SK-N-SH (cell line): ENCODE measurements at regions not wholly inside any gene's neighbourhood (a gene's known extent, or its start where the extent isn't known, plus 50 kb on each side); places are given as distances from the start of the nearest gene placed in this dataset.

Experiments used
- CTCF ChIA-PET: fragments of 300-600, 350-600 bp; formaldehyde crosslinking; extraction: SDS; loops from one replicate; lab custom pipeline; 2021; lab: Yijun Ruan, JAX
- POLR2A ChIA-PET: fragments of 350-600 bp; sonication (Branson Sonifier 250); formaldehyde crosslinking; extraction: SDS; loops from one replicate; lab custom pipeline; 2020; ENCODE audit warnings: antibody characterized with exemption, inconsistent platforms; lab: Yijun Ruan, JAX
- DNase-seq: peaks from one replicate; pipeline ENCODE4 v3.0.0; 2012
- H2AFZ ChIP-seq: fragments of 200-600 bp; sonication (generic); 2 replicates; pipeline ENCODE4 v1.8.1; 2016; ENCODE audit warnings: antibody characterized with exemption, mild to moderate bottlenecking, low read depth
- H3F3A ChIP-seq: fragments of 200-600 bp; sonication (generic); replicated peaks from 2 replicates; pipeline ENCODE3; 2016; ENCODE audit warnings: antibody characterized with exemption, mild to moderate bottlenecking; ENCODE audit not compliant: insufficient read depth
- H3K27ac ChIP-seq, 2 experiments: fragments of 200-500 bp in 1 of 2; fragments of 200-600 bp in 1 of 2; sonication (Bioruptor generic) in 1 of 2; sonication (generic), shearing (Covaris generic) in 1 of 2; 2 replicates each; pipeline versions ENCODE4 v1.5.1 to v1.6.1; 2014 to 2016; ENCODE audit warnings: low read depth in 2 of 2, inconsistent platforms in 1 of 2, low read length in 1 of 2, mild to moderate bottlenecking in 1 of 2, mixed read lengths in 1 of 2
- H3K27me3 ChIP-seq: fragments of 200-600 bp; sonication (generic), shearing (Covaris generic); 2 replicates; pipeline ENCODE4 v1.6.1; 2016; ENCODE audit warnings: mixed run types; ENCODE audit not compliant: insufficient read depth
- H3K36me3 ChIP-seq, 2 experiments: fragments of 200-500 bp in 1 of 2; fragments of 200-600 bp in 1 of 2; sonication (Bioruptor generic) in 1 of 2; sonication (generic) in 1 of 2; replicated peaks in 1 of 2; 2 replicates each; pipeline versions ENCODE3 to v1.5.1; 2014 to 2016; ENCODE audit warnings: low read length in 1 of 2, mild to moderate bottlenecking in 1 of 2; ENCODE audit not compliant: insufficient read depth in 2 of 2, control insufficient read depth in 1 of 2
- H3K4me1 ChIP-seq, 2 experiments: fragments of 200-500 bp in 1 of 2; fragments of 200-600 bp in 1 of 2; sonication (Bioruptor generic) in 1 of 2; sonication (generic), shearing (Covaris generic) in 1 of 2; 2 replicates each; pipeline versions ENCODE4 v1.5.1 to v1.6.1; 2014 to 2016; ENCODE audit warnings: low read depth in 1 of 2, low read length in 1 of 2, mixed run types in 1 of 2; ENCODE audit not compliant: insufficient read depth in 2 of 2, control insufficient read depth in 1 of 2
- H3K4me2 ChIP-seq: fragments of 200-600 bp; sonication (generic), shearing (Covaris generic); 2 replicates; pipeline ENCODE4 v1.6.1; 2017; ENCODE audit warnings: mixed run types
- H3K4me3 ChIP-seq, 2 experiments: fragments of 200-500 bp in 1 of 2; fragments of 200-600 bp in 1 of 2; sonication (Bioruptor generic) in 1 of 2; sonication (generic), shearing (Covaris generic) in 1 of 2; 2 replicates each; pipeline versions ENCODE4 v1.5.1 to v1.8.1; 2014 to 2016; ENCODE audit warnings: low read depth in 2 of 2, inconsistent platforms in 1 of 2, low read length in 1 of 2, mild to moderate bottlenecking in 1 of 2, mixed read lengths in 1 of 2, moderate library complexity in 1 of 2
- H3K79me2 ChIP-seq: fragments of 200-600 bp; sonication (generic); 2 replicates; pipeline ENCODE4 v1.8.1; 2017; ENCODE audit warnings: mild to moderate bottlenecking; ENCODE audit not compliant: insufficient read depth
- H3K9ac ChIP-seq: fragments of 200-600 bp; sonication (generic); 2 replicates; pipeline ENCODE4 v1.6.1; 2017; ENCODE audit warnings: mixed run types
- H3K9me2 ChIP-seq: fragments of 200-600 bp; sonication (generic); 2 replicates; pipeline ENCODE4 v1.6.1; 2017; ENCODE audit warnings: mixed run types
- H3K9me3 ChIP-seq: fragments of 200-600 bp; sonication (generic); 2 replicates; pipeline ENCODE4 v1.6.1; 2017; ENCODE audit warnings: mixed run types, mild to moderate bottlenecking, moderate library complexity
- H4K20me1 ChIP-seq: fragments of 200-600 bp; sonication (generic); 2 replicates; pipeline ENCODE4 v1.6.1; 2017; ENCODE audit warnings: mild to moderate bottlenecking, mixed run types; ENCODE audit not compliant: insufficient read depth
- ELF1 ChIP-seq: IDR thresholded peaks from 2 replicates; pipeline ENCODE4 v1.4.0; 2012
- EP300 ChIP-seq, 2 experiments: IDR thresholded peaks; 2 replicates each; pipeline versions ENCODE4 v1.4.0 to v1.6.1; 2012; ENCODE audit warnings: borderline replicate concordance in 1 of 2, low read depth in 1 of 2, low read length in 1 of 2
- EZH2phosphoT487 ChIP-seq: fragments of 200-600 bp; sonication (generic); IDR thresholded peaks from 2 replicates; pipeline ENCODE4 v1.6.1; 2017; ENCODE audit warnings: low read depth, mixed run types, mild to moderate bottlenecking, antibody characterized with exemption, moderate library complexity, borderline replicate concordance
- FOSL2 ChIP-seq: IDR thresholded peaks from 2 replicates; pipeline ENCODE4 v1.4.0; 2012; ENCODE audit warnings: low read depth, mild to moderate bottlenecking, moderate library complexity, borderline replicate concordance
- FOXJ3 ChIP-seq: sonication (generic); formaldehyde crosslinking; IDR thresholded peaks from 2 replicates; pipeline ENCODE4 v1.5.1; 2020; ENCODE audit warnings: mild to moderate bottlenecking, missing genetic modification reagents
- GABPA ChIP-seq: IDR thresholded peaks from 2 replicates; pipeline ENCODE4 v1.4.0; 2012; ENCODE audit warnings: low read depth, mild to moderate bottlenecking
- GATA2 ChIP-seq: sonication (generic); formaldehyde crosslinking; IDR thresholded peaks from 2 replicates; pipeline ENCODE4 v1.5.0; 2020; ENCODE audit warnings: mild to moderate bottlenecking, missing genetic modification reagents
- JUND ChIP-seq: IDR thresholded peaks from 2 replicates; pipeline ENCODE4 v1.4.0; 2012
- MEF2A ChIP-seq: IDR thresholded peaks from 2 replicates; pipeline ENCODE4 v1.4.0; 2012; ENCODE audit warnings: low read depth, borderline replicate concordance
- MXI1 ChIP-seq: IDR thresholded peaks from 2 replicates; pipeline ENCODE4 v1.6.1; 2012; ENCODE audit warnings: mild to moderate bottlenecking, low read depth, low read length, improper control_type of control experiment
- NFIC ChIP-seq: IDR thresholded peaks from 2 replicates; pipeline ENCODE4 v1.4.0; 2012; ENCODE audit warnings: borderline replicate concordance
- POLR2AphosphoS5 ChIP-seq: IDR thresholded peaks from 2 replicates; pipeline ENCODE4 v1.6.1; 2012; ENCODE audit warnings: low read depth, low read length
- RAD21 ChIP-seq: IDR thresholded peaks from 2 replicates; pipeline ENCODE4 v1.6.1; 2012; ENCODE audit warnings: mild to moderate bottlenecking, low read length
- RCOR1 ChIP-seq: fragments of 150-350 bp; IDR thresholded peaks from 2 replicates; pipeline ENCODE4 v1.6.1; 2017; ENCODE audit warnings: antibody characterized with exemption, low read length
- REST ChIP-seq: IDR thresholded peaks from 2 replicates; pipeline ENCODE4 v1.6.1; 2012; ENCODE audit warnings: mild to moderate bottlenecking, low read depth, low read length, moderate library complexity
- RFX5 ChIP-seq: IDR thresholded peaks from 2 replicates; pipeline ENCODE4 v1.6.1; 2012; ENCODE audit warnings: mild to moderate bottlenecking, improper control_type of control experiment, low read length
- TAF1 ChIP-seq: IDR thresholded peaks from 2 replicates; pipeline ENCODE4 v1.6.1; 2012; ENCODE audit warnings: low read depth, mild to moderate bottlenecking, low read length, moderate library complexity, borderline replicate concordance
- USF1 ChIP-seq: IDR thresholded peaks from 2 replicates; pipeline ENCODE4 v1.4.0; 2012; ENCODE audit warnings: low read depth, borderline replicate concordance
- ZBTB33 ChIP-seq: IDR thresholded peaks from 2 replicates; pipeline ENCODE4 v1.4.0; 2012; ENCODE audit warnings: low read depth, borderline replicate concordance
- WGBS: methylation state at CpG from one replicate; pipeline ENCODE4 v1.1.6; 2017; ENCODE audit warnings: low lambda C conversion rate; 5-methylcytosine and 5-hydroxymethylcytosine counted together

GRCh38 chr10:33552290-33552689, 217.8 kb upstream of the NRP1 start:
- WGBS: 84% methylated on average over 4 of the region's 4 CpGs
- CTCF ChIA-PET: interaction anchor here (0.6 to 1.0 kb wide), 2 partner anchors 48 to 174 kb away, joined by 3 read pairs; no protein-coding TSS in a partner anchor
- no peak overlapping the region for H3K27ac ChIP-seq
- no peak overlapping the region for H3K9ac ChIP-seq
- no peaks in the 10 kb centered on the region for H3F3A ChIP-seq
- H3K4me2 ChIP-seq: no peak overlapping the region
- no peaks in the 10 kb centered on the region for H3K79me2 ChIP-seq
- TF ChIP-seq GATA2 (CRISPR knock-in tag): no peak
- TF ChIP-seq MEF2A: no peak
- TF ChIP-seq EP300 (IDR thresholded peaks at IDR 0.05; ENCODE audit: borderline replicate concordance in 1 of 2, low read depth in 1 of 2, low read length in 1 of 2): no peak
- no peak for TF ChIP-seq REST
- TF ChIP-seq, all 33 proteins: peak for 0
- no peaks in the 10 kb centered on the region for H3K27me3 ChIP-seq
- H3K36me3 ChIP-seq: no peaks in the 10 kb centered on the region
- no peak for DNase-seq
- no peaks in the 10 kb centered on the region for H3K9me3 ChIP-seq
- H3K4me1 ChIP-seq: no peaks in the 10 kb centered on the region; a peak in 1 of 4 replicates
- no peaks in the 10 kb centered on the region for H3K9me2 ChIP-seq
- no peaks in the 10 kb centered on the region for H4K20me1 ChIP-seq
- no peak overlapping the region for H2AFZ ChIP-seq
- no peak overlapping the region for H3K4me3 ChIP-seq
- POLR2A ChIA-PET: no interaction called here

- no peaks in the 10 kb centered on the region for H3K9me2 ChIP-seq
- DNase-seq: no peak
- no peak overlapping the region for H3K4me2 ChIP-seq
- CTCF ChIA-PET: interaction anchor here (1.9 kb wide), 1 partner anchor 15 kb away, joined by 8 read pairs; no protein-coding TSS in a partner anchor
- H3K27ac ChIP-seq: no peak overlapping the region
- 100% methylated on average over 1 of the region's 1 CpG for WGBS
- H3K27me3 ChIP-seq: no peaks in the 10 kb centered on the region
- H3K4me1 ChIP-seq: no peaks in the 10 kb centered on the region
- H3K9me3 ChIP-seq: no peaks in the 10 kb centered on the region
- H3K79me2 ChIP-seq: no peaks in the 10 kb centered on the region
- POLR2A ChIA-PET: no interaction called here
- no peaks in the 10 kb centered on the region for H4K20me1 ChIP-seq
- H3F3A ChIP-seq: no peaks in the 10 kb centered on the region
- H3K36me3 ChIP-seq: no peaks in the 10 kb centered on the region
- H3K4me3 ChIP-seq: no peak overlapping the region
- no peak overlapping the region for H3K9ac ChIP-seq
- TF ChIP-seq EZH2phosphoT487: no peak
- TF ChIP-seq GATA2 (CRISPR knock-in tag): no peak
- no peak for TF ChIP-seq NFIC
- TF ChIP-seq USF1: no peak
- no peak for TF ChIP-seq FOXJ3
- TF ChIP-seq RFX5: no peak
- TF ChIP-seq FOSL2: no peak
- no peak for TF ChIP-seq ELF1
- no peak for TF ChIP-seq ZBTB33
- TF ChIP-seq GABPA: no peak
- no peak for TF ChIP-seq RAD21
- TF ChIP-seq RCOR1: no peak
- TF ChIP-seq MXI1: no peak
- TF ChIP-seq JUND: no peak
- no peak for TF ChIP-seq POLR2AphosphoS5
- no peak for TF ChIP-seq TAF1
- no peak overlapping the region for H2AFZ ChIP-seq
These were observed 216.3 kb upstream of the NRP1 start for GRCh38 chr10:33550811-33551210.
